GM12892 (cell line): ENCODE measurements at regions not wholly inside any gene's neighbourhood (a gene's known extent, or its start where the extent isn't known, plus 50 kb on each side); places are given as distances from the start of the nearest gene placed in this dataset.

Source experiments
- DNase-seq: peaks from one replicate; pipeline ENCODE4 v3.0.0; 2011; ENCODE audit not compliant: insufficient read length
- FAIRE-seq: peaks from 2 replicates; lab custom pipeline; 2011; peaks lifted over from hg19 to GRCh38; lab: Jason Lieb, UNC
- POLR2A ChIP-seq: IDR thresholded peaks from 2 replicates; pipeline ENCODE4 v1.6.1; 2011; ENCODE audit warnings: low read depth, low read length, control low read depth
- POLR2AphosphoS5 ChIP-seq: IDR thresholded peaks from 2 replicates; pipeline ENCODE4 v1.6.1; 2011; ENCODE audit warnings: low read depth, low read length, control low read depth
- TAF1 ChIP-seq: IDR thresholded peaks from 2 replicates; pipeline ENCODE4 v1.6.1; 2011; ENCODE audit warnings: low read depth, mild to moderate bottlenecking, control low read depth, low read length, borderline replicate concordance

GRCh38 chr2:217331523-217332416 lies 471.9 kb upstream of the TNP1 start:
- no peak for DNase-seq
- TF ChIP-seq TAF1: no peak
- no peak for FAIRE-seq

- FAIRE-seq (no peak), DNase-seq (no peak)
- TF ChIP-seq POLR2AphosphoS5 (no peak), TAF1 (no peak), POLR2A (no peak)
These were observed 470.8 kb upstream of the TNP1 start for GRCh38 chr2:217330647-217331046.

DNA sequence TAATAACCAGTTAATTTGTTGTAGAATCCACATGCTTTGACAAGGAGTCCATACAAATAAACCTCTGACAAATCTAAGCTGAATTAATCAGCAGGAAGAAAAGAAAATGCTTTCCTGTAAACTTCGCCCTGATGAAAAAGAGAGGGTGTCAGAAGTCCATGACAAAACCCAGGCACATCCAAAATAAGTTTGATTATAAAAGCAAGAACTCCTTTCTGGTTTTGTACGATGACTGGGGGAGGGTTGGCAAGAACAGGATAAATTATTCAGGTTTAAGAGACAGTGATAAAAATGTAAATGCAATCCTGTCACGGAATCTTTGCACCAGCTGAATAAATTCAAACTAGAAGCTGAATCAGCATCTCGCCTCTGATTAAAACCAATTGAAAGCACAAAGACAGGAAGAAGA lies 469.2 kb upstream of the TNP1 start:
- no peak for TF ChIP-seq POLR2AphosphoS5
- no peak for TF ChIP-seq TAF1
- no peak for TF ChIP-seq POLR2A
- FAIRE-seq (no peak), DNase-seq (no peak)

DNA sequence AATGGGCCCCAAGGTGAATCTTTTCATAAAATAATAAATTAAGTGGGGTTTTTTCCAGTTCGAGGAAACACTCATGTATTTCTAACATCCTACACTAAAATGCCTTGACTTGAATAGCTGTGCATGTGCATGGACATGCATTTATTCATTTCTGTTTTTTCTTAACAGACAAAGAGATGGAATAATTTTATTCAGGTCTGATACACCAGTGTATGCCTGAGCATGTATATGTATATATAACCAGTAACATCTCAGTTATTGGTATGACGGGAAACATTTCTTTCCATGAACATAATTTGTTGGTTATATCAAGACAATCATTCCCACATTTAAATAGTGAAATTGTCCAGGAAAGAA lies 468.7 kb upstream of the TNP1 start:
- no peak for FAIRE-seq
- no peak for DNase-seq
- no peak for TF ChIP-seq POLR2AphosphoS5
- no peak for TF ChIP-seq POLR2A
- TF ChIP-seq TAF1: no peak

GRCh38 chr2:217327953-217328621 lies 468.2 kb upstream of the TNP1 start:
- FAIRE-seq (no peak), DNase-seq (no peak)
- no peak for TF ChIP-seq POLR2AphosphoS5
- no peak for TF ChIP-seq TAF1
- no peak for TF ChIP-seq POLR2A

DNA sequence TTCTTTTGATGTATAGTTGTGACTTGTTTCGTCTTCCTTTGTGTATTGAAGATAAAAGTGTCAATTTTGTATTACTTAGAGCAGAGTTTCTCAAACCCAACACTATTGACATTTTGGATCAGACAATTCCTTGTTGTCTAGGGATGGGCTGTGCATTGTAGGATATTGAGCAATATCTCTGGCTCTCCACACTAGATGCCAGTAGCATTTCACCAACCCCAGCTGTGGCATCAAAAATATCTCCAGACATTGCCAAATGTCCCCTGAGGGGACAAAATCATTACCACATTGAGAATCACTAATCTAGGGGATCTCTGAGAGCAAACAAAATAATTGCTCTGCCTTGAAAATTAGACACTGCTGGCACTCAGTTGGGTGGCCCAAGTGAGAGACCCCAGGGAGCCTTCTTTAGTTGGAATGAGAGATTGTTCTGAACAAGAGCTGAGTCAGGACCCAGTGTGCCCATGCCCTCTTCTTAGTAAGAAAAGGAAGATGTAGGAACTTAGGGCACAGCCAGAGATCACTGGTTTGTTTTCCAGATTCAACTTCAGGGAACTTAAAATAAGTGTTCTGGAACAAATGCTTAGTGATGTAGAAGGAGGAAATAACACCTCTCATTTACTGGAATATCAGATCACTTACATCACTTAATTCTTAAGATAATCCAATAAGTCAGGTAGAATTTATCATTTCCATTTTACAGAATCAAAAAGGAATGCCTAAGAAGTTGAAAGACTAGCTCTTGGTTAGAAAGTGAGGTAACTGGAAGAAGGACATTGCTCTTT lies 466.6 kb upstream of the TNP1 start:
- FAIRE-seq (no peak), DNase-seq (no peak)
- TF ChIP-seq TAF1 (no peak), POLR2A (no peak), POLR2AphosphoS5 (no peak)

DNA sequence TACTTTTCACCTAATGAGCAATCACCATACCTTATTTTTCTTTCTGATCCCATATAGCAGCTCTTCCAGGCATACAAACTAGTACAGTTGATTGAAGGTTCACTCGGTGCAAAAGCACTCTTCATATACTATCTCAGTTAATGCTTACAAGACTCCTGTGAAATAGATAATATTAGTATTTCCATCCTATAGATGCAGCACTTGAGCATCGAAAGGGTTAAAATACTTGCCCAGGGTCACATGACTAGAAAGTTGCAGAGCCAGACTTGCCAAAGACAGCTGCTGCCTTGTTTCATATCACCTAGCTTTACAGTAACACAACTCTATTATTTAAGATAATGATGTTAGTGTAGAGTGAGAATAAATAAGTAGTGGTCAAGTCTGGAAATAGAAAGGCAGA lies 466.0 kb upstream of the TNP1 start:
- DNase-seq (no peak), FAIRE-seq (no peak)
- TF ChIP-seq TAF1 (no peak), POLR2A (no peak), POLR2AphosphoS5 (no peak)

DNA sequence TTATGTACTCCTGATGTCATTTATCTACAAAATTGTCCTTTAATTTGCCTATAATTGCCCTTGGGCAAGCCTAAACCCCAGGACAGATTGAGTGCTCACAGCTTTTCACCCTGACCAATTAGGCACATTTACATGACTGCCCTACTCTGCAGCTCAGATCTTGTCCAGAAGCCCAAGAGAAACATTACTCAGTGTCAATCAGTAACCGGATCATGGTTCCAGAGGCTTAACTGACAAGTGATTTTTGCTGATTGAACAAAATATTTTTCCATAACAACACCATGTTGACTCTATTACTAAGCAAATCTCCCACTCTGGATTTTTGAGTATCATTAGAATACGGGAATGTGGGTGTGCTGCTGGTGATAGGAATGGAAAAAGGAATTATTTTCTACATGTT lies 465.4 kb upstream of the TNP1 start:
- FAIRE-seq: no peak

GRCh38 chr2:217316743-217317142 lies 456.9 kb upstream of the TNP1 start:
- DNase-seq (no peak), FAIRE-seq (no peak)
- TF ChIP-seq POLR2A (no peak), TAF1 (no peak), POLR2AphosphoS5 (no peak)

More for the DNA sequence above, 465.4 kb upstream of the TNP1 start:
- no peak for TF ChIP-seq POLR2AphosphoS5
- no peak for TF ChIP-seq TAF1
- no peak for TF ChIP-seq POLR2A
- DNase-seq: no peak

DNA sequence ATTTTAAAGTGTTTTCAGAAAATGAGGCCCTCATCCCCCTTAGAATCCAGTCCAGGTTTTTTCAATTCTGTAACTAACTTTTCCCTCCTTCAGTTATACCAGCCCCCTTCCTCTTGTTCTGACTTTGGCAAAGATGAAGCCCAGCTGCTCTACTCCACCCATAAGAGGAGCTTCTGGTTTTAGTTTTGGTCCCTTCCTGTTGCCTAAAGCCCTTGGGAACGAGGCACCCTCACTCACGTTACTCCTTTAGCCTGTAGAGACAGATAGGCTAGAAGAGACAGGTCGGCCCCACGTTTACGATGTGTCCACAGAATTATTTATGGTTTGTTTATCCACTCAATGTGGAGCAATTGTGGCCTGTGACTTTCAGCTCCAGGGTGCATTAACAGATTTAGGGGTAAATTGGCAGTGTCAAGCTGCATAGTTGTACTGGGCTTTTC lies 454.2 kb upstream of the TNP1 start:
- TF ChIP-seq TAF1 (no peak), POLR2AphosphoS5 (no peak), POLR2A (no peak)
- FAIRE-seq: no peak
- DNase-seq: no peak

DNA sequence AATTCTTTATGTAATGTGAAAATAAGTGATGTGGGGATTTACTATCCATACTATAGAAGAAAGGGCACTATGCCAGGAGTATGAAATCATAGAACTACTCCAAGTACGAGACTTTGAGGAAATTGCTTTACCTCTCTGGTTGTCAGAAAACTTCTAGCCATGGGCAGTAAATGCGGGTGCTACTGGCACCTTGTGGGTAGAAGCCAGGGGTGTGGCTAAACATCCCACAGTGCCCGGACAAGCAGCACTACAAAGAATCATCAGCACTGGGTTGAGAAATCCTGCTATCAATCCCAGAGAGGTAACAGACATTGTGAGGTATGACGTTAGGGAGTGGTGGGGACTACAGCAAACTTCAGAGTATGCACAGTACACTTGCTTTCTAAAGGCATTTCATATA lies 453.5 kb upstream of the TNP1 start:
- TF ChIP-seq POLR2A (no peak), POLR2AphosphoS5 (no peak), TAF1 (no peak)
- DNase-seq (no peak), FAIRE-seq (no peak)

DNA sequence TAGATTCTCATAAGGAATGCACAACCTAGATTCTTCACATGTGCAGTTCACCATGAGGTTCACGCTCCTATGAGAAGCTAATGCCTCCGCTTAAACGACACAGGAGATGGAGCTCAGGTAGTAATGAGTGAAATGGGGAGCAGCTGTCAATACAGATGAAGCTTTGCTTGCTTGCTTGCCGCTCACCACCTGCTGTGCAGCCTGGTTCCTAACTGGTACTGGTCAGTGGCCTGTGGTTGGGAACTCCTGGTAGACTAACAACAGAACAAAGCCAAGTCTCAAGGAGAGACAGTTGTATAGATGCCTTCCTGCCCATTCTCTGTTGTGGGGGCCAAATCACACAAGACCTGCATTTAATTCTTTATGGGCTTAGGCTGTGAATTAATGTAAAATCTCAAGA lies 449.2 kb upstream of the TNP1 start:
- FAIRE-seq (no peak), DNase-seq (no peak)
- TF ChIP-seq POLR2AphosphoS5: no peak
- TF ChIP-seq POLR2A: no peak

DNA sequence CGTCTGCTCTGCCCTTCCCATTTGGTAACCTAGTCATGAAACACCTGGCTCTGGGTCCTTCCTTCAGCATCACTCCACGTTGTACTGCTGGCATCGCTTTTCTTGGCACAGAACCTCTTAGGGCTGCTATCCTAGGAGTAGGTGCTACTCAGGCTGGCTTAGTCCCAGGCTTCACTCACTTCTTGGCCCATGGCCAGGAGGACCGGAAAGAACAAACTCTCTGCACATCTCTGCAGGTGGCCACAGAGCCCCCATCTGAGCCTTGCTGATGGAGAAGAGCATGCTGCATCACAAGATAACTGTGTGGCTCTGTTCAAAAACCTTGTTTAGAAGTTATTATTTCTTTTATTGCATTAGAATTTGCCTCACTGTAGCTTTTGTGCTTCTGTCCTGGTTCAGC lies 447.2 kb upstream of the TNP1 start:
- DNase-seq (no peak), FAIRE-seq (no peak)
- TF ChIP-seq TAF1 (no peak), POLR2A (no peak), POLR2AphosphoS5 (no peak)
